HG02885 (cell line): ENCODE measurements at regions not wholly inside any gene's neighbourhood (a gene's known extent, or its start where the extent isn't known, plus 50 kb on each side); places are given as distances from the start of the nearest gene placed in this dataset.

Source experiments
- ATAC-seq: cut with Tn5 transposase; IDR thresholded peaks from one replicate; pipeline ENCODE4 v1.9.1; 2021; ENCODE audit warnings: mild to moderate bottlenecking; ENCODE audit not compliant: unreplicated experiment, poor library complexity

DNA sequence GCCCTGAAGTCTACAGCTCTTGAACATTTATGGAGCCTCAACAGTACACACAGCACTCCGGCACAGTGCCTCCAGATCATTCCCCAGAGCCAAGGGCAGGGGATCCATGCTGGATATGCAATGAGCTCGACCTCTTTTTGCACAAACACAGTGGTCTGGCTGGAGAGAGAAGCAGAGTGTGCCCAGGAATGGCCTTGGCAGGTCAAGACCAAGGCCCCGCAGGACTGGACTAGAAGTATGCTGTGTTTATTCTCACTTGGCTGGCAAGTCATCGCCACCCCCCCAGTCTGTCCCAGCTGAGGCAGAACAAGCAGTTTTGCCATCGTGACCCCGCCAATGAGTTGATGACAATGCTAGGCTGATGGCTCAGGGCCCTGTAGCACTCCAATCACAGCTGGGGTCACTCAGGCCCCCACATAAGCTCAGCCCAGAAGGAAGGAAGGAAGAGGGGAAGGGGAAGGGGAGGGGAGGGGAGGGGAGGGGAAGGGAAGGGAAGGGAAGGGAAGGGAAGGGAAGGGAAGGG lies 212.1 kb downstream of the TTC32 start:
- no peak for ATAC-seq

DNA sequence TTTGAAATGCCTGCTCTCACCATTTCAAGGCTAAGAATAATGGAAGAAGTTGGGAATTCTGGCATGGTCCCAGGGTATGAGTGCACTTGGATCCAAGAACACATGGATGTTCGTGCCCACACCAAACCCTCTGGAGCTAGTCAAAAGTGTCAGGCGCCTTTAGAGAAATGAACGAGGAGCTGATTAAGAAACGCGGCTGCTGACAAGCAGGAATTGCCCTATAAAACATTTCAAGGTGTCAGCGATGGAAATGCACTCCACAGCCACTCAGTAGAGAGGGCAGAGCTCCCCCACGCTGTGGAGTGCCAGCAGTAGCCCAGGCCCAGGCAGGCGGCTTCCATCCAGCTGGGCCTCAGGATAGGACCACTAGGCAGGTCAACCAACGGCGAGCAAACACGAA lies 213.7 kb downstream of the TTC32 start:
- ATAC-seq: no peak

DNA sequence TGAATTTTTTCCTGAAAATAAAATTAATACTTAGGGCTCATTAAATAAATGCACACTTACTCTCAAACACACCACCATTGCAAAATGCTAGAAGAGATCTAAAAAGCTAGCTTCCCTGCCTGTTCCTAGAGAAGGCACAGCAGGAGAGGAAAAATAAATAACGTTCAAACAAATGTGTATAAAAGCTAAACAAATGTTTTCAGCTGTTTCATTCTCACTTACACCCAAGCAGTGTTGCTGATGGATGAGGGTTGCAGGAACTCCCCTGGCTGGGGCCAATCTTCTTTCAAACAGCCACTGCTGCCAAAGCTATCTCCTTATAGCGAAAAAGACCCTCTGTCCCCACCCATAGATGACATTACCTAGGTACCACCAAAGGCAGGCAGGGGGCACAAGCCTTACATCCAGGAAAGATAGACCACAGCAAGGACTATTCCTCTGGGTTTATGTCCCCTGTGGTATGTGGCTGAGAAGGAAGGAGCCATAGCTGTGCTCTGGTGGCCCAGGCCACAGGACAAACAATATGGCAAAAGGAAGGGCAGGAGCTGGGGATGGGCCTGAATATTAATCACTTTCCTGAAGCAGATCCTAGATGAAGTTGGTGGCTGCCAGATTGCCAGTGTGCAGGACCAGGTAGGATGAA lies 214.6 kb downstream of the TTC32 start:
- ATAC-seq: no peak

DNA sequence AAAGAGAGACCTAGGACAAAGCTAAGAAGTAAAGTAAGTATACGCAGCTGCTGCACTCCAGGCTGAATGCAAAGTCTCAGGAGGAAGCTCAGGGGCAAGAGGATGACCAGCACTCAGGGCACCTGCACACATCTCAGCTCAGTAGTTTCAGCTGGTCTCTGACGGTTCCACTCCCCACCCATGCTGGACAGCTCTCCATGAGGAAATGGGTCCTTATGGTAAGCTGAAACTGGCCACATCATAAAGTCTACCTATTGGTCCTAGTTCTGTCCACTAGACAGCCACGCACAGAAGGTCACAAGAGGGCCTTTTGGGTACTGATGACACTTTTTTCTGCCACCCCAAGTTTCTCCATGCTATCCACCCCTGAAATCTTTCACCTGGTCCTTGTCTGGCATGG lies 215.3 kb downstream of the TTC32 start:
- ATAC-seq: no peak

DNA sequence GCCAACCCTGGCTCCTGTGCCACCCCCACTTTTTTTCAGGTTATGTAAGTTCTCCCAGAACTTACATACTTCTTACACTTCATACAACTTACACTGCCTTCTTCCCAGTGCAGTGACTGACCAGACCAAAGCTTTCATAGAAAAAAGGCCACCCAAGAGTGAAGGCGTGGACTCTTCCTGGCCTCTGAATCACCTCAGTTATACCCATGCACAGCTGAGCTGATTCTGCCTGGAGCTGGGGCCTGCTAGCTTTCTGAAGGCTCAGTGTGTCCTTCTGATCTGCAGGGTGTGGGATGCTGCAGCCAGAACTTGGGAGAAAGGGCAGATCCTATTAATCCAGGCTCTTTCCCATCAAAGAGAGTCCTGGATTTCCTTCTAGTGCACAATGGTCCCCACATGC lies 216.1 kb downstream of the TTC32 start:
- no peak for ATAC-seq

DNA sequence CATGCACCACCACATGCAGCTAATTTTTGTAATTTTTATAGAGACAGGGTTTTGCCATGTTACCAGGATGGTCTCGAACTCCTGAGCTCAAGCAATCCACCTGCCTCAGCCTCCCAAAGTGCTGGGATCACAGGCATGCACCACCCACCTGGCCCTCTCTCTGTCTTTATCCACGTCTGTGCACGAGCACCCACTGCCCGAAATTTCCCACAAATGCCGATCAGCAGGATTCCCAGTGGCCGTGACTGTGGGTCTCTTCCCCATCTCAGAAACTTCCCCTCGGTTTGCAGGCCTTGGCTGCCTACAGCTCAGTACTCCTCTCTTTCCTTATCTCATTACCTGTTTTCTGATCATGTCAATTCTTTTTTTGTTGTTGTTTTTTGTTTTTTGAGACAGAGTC lies 217.3 kb downstream of the TTC32 start:
- ATAC-seq: no peak

DNA sequence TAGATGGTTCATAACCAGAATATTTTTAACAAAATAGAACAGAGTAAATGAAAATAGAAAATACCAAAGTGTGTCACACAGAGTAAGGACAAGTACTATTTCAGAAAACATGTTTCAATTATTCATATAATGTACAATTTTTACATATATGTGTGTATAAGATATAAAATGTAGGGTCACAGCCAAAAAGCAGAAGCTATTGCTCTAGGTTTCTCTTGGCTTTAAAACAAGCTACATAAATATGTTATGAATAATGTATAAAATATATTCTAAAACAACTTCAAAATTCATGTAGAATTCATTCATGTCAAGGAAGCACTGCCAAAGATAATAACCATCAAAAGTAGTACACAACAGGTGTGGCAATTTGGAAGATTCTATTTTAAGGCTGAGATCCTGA lies 218.2 kb downstream of the TTC32 start:
- ATAC-seq: no peak

DNA sequence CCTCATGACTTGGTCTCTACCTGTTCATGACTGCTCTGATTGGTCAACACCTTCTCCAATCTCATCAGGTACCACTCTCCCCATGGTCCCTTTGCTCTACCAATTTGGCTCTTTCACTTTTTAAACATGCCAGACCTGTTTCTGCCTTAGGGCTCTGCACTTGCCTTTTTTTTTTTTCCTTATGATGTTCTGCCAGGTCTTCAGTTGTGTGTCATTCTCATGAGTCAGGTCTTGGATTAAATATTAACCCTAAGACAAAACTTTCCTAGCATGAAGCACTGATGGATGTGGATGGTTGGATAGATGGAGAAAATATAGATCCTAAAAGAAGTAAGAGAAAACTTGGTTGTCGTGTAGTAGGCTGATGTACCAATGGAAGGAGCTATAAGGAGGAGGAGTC lies 219.3 kb downstream of the TTC32 start:
- no peak for ATAC-seq

DNA sequence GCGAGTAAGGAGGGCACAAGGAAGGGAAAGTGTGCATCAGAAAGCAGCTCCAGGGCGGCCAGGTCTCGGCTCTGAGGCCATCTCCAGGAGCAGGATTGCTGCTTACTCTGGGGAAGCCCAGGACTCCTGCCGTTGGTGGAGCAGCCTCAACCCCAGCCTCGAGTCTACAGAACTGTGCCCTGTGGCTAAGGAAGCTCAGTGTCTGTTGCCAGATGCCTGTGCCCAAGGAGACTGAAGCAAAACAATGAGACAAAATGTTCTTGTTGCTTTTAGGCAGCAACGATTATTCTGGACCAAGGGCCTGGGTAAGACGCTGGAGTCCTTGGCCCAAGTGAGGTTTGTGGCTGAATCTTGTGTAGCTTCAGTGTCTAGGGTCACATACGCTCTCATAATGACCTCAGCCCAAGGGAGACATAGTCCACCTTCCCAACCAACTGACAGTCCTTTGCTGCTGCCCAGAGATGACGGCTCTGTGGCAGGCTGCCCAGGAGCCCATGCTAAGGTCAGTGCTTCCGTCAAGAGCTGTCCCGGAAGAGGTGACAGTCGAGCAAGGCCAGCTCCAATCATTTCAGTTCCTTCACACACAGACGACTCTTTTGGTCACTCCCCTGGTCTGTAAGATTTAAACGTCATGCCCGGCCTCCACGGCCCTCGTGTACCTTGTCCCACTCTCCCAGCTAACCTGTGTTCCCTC lies 223.8 kb downstream of the TTC32 start:
- no peak for ATAC-seq

DNA sequence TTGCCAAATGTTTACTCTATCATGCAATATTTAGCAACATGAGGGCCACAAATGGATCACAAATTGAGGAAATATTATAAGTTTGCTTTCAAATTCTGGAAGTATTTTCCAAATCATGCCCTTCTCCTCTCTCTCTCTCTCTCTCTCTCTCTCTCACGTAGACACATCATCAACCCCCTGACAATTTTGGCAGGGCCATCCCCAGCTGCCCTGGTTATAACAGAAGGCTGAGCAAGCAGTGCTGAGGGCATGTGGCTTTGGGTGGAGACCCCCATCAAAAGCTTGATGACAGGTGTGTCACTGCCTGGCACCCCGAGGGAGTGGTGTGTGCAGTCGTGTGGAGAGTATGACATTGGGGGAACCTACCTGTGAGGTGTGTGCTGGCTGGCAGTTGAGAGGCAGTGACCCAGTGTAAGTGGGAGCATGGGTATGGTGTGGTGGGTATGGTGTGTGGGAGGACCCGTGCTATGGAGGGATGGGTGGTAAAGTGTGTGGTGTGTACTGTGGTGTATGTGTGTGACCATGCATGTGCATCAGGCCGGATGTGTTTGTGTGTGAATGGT lies 224.5 kb downstream of the TTC32 start:
- no peak for ATAC-seq

DNA sequence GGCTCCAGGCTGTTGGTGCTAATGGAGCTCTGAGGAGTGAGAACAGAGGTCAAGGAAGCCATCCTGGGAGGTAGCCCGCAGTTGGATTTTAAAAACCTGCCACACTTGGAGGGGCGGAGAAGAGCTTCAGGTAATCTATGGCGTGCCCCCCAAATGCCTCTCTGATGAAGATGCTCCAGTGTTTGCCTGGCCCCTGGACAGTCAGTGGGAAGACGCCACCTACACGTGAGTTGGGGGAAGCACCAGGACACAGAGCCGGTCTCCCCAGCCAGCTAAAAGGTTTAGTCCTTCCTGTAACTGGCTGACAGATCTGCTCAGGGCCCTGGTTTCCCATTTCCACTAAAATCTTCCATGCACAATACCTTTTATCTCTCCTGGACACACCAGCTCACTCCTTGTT lies 225.0 kb downstream of the TTC32 start:
- no peak for ATAC-seq

DNA sequence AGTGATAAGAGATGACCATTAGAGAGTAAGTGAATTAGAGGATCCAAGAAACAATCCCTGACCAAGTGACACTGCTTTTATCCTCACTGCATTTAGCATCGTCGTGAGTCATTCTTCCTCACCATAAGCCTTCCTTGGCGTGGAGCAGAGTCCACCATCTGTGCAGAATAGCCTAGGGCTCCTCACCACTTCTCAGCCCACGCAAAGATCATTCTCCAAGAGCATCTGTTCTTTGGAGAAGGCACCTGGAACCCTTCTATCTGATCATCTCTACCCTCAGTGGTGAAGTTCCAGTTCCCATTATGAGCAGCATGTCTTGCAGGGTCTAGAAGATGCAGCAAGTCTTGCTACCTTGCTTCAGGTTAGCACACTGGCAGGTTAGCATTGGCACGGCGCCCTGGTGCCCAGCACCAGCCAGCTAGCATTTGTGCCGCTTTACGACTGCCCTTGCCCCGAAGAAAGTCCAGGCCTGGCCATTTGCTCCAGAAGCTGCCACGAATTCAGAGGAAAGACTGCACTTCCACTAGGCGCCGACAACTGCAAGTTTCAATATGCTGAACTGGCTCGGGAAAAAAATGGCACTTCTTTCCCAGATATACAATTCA lies 225.8 kb downstream of the TTC32 start:
- ATAC-seq: no peak

DNA sequence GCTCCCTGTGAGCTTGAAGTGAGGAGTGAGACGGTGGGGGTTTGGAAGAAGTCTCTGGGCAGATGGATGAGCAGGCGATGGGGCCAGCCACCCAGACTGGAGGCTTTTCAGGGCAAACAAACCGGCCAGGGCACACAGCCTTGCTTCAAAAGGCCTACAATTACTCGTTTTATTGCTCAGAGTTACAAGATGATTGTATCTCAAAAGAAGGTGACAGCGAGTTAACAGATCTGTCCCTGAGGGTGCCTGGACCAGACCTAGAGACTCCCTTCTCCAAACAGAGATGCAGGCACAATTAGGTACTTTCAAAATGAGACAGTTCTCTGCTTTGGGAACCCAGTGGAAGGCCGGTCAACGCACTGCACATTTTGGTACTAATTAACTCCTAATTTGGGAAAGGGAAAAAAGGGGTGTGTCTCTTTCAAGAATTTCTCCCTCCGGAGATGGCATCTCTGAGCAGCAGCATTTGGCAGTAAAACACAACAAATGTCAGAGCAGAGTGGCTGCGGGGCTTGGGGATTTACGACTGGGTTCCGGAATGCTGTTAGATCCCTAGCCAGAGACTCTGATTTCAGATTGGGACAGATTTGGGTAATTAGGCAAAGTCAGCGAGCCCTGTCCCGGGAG lies 226.7 kb downstream of the TTC32 start:
- ATAC-seq: no peak

DNA sequence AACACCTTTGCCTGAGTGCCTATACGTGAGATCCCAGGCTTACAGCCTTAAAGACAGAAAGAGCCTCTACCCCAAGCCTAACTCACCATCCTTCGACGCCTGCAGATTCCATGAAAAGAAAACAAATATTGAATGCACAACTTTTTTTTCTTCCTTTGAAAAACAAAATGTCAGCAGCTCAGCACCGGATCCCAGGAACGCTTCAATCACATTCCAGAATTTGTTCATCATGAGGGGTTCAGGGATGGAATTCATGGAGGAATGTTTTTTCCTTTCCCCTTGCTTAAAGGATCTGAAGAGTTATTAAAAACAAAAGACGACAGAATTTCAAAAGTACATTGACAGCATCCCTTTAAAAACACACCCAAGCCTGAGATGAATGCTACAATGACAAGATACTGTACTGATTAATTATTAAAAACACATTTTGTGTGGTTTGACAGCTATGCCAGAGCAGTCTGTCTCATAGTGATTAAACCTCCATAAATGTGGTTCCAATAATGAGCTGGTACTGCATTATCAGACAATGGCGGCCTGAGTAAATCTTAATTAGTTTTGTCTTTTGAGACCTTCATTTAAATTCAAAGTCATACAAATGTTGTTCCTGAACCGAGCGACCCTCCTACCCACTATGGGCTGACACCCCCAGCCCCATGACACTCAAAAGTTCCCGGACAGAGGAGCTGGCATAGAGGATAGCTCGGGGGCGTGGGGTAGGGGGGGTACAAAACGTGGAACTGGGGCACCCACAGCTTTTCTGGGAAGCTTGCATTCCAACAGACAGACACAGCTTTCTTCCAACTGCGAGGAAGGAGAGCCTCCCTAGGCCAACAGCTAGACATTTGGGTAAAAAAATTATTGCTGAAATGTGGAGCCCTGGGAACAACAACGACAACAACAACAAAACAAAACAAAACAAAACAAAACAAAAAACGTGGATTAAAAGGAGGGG lies 227.5 kb downstream of the TTC32 start:
- ATAC-seq: no peak

DNA sequence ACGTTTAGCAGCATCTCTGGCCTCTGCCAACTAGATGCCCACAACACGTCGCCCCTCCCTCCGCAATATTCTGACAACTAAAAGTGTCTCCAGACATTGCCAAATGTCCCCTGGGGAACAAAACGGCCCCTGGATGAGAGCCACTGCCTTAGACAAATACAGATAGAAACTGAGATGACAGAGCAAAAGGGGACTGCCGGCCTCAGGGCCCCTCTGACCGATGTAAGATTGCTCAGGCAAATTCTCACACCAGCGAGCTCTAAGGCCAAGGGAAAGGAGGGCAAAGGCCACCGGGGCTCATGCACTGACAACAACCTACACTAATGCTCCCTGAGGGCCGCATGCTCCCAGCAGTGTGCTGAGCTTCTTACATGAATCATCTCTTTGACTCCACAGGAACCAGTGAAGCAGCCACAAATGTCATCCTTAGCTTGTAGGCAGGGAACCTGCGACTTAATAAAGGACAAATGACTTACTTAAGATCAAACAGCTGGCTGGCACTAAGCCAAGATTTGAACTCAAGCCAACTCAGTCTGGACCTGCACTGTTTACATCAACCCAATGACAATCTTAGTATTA lies 228.5 kb downstream of the TTC32 start:
- ATAC-seq: no peak

DNA sequence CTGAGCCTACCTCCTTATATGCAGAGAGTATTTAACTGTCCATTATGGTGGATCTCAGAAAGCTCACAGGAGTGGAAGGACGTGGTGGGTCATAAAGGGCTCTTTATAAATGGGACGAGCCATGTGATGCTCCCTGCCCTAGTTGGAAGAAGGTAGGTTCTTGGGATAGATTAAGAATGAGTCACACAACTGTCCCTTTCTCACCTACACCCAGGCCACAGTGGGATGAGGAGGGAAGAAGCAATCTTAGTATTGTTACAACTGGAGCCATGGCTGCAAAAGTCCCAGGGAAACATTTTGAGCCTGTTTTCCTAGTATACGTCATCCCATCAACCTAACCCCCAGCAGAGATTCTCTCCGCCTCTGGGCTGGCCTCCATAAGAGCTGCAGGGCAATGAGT lies 229.9 kb downstream of the TTC32 start:
- no peak for ATAC-seq

DNA sequence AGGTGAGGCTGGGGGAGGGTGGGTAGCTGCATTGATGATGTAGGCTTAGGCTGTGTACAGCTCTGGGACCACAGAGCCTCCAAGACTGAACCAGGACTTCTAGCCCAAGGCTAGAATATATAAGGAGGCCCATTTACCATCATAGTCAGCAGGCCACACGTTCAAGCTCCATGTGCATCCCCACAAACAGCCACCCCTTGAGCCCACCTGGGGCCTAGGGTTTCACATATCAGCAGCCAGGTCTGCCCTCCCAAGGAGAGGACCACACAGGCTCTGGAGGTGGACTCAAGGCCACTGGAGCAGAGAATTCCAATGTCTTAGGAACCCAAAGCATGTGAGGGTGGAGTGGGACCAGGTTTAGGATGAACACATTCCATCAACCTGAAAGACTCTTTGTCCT lies 230.5 kb downstream of the TTC32 start:
- no peak for ATAC-seq

DNA sequence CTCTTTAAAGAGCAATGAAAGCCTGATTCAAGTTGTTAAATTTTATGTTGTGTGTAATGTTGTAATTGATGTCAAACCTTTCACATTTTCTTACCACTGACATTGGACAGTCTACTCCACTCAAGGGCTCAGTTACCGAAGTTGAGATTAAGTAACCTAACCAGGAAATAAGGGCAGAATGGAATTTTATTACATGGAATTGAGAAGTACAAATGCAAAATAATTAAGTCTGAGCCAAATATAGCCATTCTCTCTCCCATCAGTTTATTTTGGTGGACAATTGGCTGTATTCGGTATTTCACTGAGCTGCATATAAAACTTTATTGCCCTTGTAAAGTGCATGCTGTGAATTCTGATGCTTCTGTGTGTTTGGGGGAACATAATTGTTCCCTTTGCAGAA lies 231.5 kb downstream of the TTC32 start:
- no peak for ATAC-seq

DNA sequence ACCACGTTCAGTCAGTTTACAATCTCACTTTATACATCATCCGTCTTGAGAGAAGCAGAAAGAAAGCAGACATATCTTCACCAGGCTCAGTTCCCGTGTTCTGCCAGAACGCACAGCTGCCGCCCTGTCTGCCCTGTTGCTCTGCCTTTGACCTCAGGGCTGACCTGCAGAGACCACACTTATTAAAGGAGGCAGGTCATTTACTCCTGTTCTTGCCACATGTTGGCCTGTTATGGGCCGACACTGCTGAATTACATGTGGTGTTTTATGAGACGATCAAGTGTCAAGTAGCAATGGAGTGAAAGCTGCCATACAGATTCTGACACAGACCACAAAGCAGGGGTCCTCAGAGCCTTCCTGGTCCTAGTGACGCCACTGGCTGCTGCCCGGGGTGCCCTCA lies 232.2 kb downstream of the TTC32 start:
- ATAC-seq: no peak

DNA sequence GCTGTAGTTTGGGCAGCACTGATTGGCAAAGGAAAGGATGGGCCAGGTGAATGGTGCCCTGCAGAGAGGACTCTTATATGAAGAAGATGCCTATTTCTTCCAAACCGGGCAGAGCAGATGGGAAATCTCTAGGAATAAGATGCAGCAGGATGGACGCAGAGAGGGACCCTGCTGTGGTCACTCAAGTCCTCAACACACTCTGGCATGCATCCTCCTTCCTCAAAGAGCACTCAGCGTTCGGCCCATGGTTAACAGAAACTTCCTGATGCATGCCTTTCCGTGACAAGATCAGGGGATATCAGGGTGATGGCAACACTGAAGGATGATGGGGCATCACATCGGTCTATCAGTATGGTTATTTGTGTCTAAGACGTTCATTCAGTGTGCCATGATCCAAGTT lies 232.7 kb downstream of the TTC32 start:
- no peak for ATAC-seq
